ENCODE measurements at regions not wholly inside any gene's neighbourhood (a gene's known extent, or its start where the extent isn't known, plus 50 kb on each side); places are given as distances from the start of the nearest gene placed in this dataset.

DNA sequence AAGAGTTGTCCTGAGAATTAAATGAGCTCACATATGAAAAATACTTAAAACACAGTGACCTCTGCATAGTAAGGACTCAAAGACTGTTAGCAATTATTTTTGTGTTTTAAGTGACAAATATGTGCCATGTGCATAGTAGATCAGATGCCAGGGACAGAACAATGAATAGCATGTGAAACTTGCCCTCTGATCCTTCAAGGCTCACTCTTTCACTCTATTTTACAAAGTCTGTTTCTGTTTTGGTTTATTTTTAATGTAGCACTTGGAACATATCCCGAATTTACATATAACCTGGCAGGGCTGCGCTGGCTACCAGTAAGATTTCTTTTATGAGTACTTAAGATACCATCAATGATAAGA lies 135.5 kb upstream of the TNFAIP3 start:
- TF ChIP-seq, protein P1, sequence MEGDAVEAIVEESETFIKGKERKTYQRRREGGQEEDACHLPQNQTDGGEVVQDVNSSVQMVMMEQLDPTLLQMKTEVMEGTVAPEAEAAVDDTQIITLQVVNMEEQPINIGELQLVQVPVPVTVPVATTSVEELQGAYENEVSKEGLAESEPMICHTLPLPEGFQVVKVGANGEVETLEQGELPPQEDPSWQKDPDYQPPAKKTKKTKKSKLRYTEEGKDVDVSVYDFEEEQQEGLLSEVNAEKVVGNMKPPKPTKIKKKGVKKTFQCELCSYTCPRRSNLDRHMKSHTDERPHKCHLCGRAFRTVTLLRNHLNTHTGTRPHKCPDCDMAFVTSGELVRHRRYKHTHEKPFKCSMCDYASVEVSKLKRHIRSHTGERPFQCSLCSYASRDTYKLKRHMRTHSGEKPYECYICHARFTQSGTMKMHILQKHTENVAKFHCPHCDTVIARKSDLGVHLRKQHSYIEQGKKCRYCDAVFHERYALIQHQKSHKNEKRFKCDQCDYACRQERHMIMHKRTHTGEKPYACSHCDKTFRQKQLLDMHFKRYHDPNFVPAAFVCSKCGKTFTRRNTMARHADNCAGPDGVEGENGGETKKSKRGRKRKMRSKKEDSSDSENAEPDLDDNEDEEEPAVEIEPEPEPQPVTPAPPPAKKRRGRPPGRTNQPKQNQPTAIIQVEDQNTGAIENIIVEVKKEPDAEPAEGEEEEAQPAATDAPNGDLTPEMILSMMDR (IDR thresholded peaks at IDR 0.05; ENCODE audit: low read length) = no peak
- no peak for TF ChIP-seq EZH2 (IDR thresholded peaks at IDR 0.05; ENCODE audit: borderline replicate concordance, low read length)

Measured in OCI-LY1 (cell line).